K562 (cell line): ENCODE measurements at regions not wholly inside any gene's neighbourhood (a gene's known extent, or its start where the extent isn't known, plus 50 kb on each side); places are given as distances from the start of the nearest gene placed in this dataset.

ENCODE experiments used
- JUND ChIP-seq, 2 experiments: IDR thresholded peaks; 2 replicates in 1 of 2; 3 replicates in 1 of 2; pipeline ENCODE4 v1.6.1; 2011; ENCODE audit warnings: borderline replicate concordance in 2 of 2, low read depth in 2 of 2, low read length in 2 of 2, improper control_type of control experiment in 1 of 2, missing biosample characterization in 1 of 2, missing genetic modification characterization in 1 of 2, missing genetic modification reagents in 1 of 2
- KLF6 ChIP-seq: fragments of 250-450 bp; sonication (Bioruptor Pico); IDR thresholded peaks from 2 replicates; pipeline ENCODE4 v1.4.0; 2020; ENCODE audit warnings: mild to moderate bottlenecking, moderate library complexity, borderline replicate concordance
- PHB ChIP-seq: fragments of 250-450 bp; sonication (Bioruptor Pico); IDR thresholded peaks from 2 replicates; pipeline ENCODE4 v1.5.0; 2021
- SAFB ChIP-seq: fragments of 200-400 bp; formaldehyde crosslinking; IDR thresholded peaks from 2 replicates; pipeline ENCODE4 v1.6.1; 2017; ENCODE audit warnings: low read depth, low read length, borderline replicate concordance
- ZBTB5 ChIP-seq: fragments of 450-650 bp; IDR thresholded peaks from 2 replicates; pipeline ENCODE4 v1.6.1; 2017; ENCODE audit warnings: antibody characterized with exemption
- ZKSCAN3 ChIP-seq: fragments of 250-450 bp; sonication (Bioruptor Pico); IDR thresholded peaks from 2 replicates; pipeline ENCODE4 v1.4.0; 2020
- ZNF445 ChIP-seq: fragments of 250-450 bp; sonication (Bioruptor Pico); IDR thresholded peaks from 2 replicates; pipeline ENCODE4 v1.4.0; 2020; ENCODE audit warnings: low read depth, mild to moderate bottlenecking, moderate library complexity
- TF ChIP-seq, protein P1 (sequence below): fragments of 250-450 bp; sonication (Bioruptor Pico); IDR thresholded peaks from 2 replicates; pipeline ENCODE4 v1.9.0; 2021; ENCODE audit warnings: mild to moderate bottlenecking
- TF ChIP-seq, protein P2 (sequence below): fragments of 250-450 bp; sonication (Bioruptor Pico); IDR thresholded peaks from 2 replicates; pipeline ENCODE4 v1.5.0; 2020; ENCODE audit warnings: mild to moderate bottlenecking, borderline replicate concordance

DNA sequence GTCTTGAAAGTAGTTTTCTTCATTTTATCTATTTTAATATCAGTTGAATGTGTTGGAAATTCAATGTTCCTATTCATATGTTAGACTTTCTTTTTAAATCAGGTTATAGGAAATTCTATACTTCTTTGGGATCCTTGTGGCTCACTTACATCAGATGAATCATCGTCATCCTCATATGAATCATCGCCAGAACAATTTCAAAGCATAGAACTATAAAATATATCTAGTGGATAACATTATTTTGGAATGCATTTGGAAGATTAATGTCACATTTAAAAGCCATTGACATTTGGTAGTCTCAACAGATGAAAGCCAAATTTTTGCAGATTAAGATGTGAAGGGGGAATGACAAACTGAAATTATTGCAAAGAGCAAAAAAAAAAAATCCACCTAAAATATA is 94.1 kb downstream of the FAM161A start (continued):
- TF ChIP-seq SAFB, result no peak
- no peak for TF ChIP-seq PHB (CRISPR knock-in tag)
- no peak for TF ChIP-seq ZNF445 (CRISPR knock-in tag)
- peak; percentile 45; the same call in 1 of the 2 replicates for TF ChIP-seq JUND (IDR thresholded peaks at IDR 0.05; ENCODE audit: borderline replicate concordance, low read depth, low read length)
- no peak for TF ChIP-seq JUND (tag; IDR thresholded peaks at IDR 0.05; ENCODE audit: borderline replicate concordance, low read depth, low read length)
- no peak for TF ChIP-seq ZBTB5
- TF ChIP-seq, protein P1, sequence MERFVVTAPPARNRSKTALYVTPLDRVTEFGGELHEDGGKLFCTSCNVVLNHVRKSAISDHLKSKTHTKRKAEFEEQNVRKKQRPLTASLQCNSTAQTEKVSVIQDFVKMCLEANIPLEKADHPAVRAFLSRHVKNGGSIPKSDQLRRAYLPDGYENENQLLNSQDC (CRISPR knock-in tag), result no peak
- no peak for TF ChIP-seq KLF6 (CRISPR knock-in tag)
- no peak for TF ChIP-seq ZKSCAN3 (CRISPR knock-in tag)
- TF ChIP-seq, protein P2, sequence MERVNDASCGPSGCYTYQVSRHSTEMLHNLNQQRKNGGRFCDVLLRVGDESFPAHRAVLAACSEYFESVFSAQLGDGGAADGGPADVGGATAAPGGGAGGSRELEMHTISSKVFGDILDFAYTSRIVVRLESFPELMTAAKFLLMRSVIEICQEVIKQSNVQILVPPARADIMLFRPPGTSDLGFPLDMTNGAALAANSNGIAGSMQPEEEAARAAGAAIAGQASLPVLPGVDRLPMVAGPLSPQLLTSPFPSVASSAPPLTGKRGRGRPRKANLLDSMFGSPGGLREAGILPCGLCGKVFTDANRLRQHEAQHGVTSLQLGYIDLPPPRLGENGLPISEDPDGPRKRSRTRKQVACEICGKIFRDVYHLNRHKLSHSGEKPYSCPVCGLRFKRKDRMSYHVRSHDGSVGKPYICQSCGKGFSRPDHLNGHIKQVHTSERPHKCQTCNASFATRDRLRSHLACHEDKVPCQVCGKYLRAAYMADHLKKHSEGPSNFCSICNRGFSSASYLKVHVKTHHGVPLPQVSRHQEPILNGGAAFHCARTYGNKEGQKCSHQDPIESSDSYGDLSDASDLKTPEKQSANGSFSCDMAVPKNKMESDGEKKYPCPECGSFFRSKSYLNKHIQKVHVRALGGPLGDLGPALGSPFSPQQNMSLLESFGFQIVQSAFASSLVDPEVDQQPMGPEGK (CRISPR knock-in tag), result no peak
